CD4-positive, alpha-beta memory T cell (primary cell): ENCODE measurements at regions not wholly inside any gene's neighbourhood (a gene's known extent, or its start where the extent isn't known, plus 50 kb on each side); places are given as distances from the start of the nearest gene placed in this dataset.

Experiments
- CTCF ChIA-PET: fragments of 350-600 bp; sonication (Branson Sonifier 250); formaldehyde crosslinking; loops from one replicate; lab custom pipeline; 2021; ENCODE audit warnings: inconsistent platforms; ENCODE audit not compliant: partially characterized antibody; lab: Charles Lee
- POLR2A ChIA-PET: fragments of 350-600 bp; sonication (Branson Sonifier 250); formaldehyde crosslinking; loops from one replicate; lab custom pipeline; 2021; ENCODE audit not compliant: partially characterized antibody; lab: Charles Lee
- DNase-seq, 5 donors: peaks; one replicate each; pipeline versions ENCODE4 v3.0.0 to v3.0.0-alpha.2; 2020 to 2022; ENCODE audit warnings: mixed read lengths in 1 of 5
- H3K27ac ChIP-seq: one replicate; pipeline ENCODE4 v1.7.0; 2013; ENCODE audit warnings: low read depth, low read length
- H3K27me3 ChIP-seq: 2 replicates; pipeline ENCODE4 v1.7.0; 2013; ENCODE audit warnings: mild to moderate bottlenecking, low read length, moderate library complexity; ENCODE audit not compliant: insufficient read depth
- H3K36me3 ChIP-seq: 2 replicates; pipeline ENCODE4 v1.7.0; 2013; ENCODE audit warnings: mild to moderate bottlenecking, low read length, moderate library complexity; ENCODE audit not compliant: insufficient read depth
- H3K4me1 ChIP-seq: 2 replicates; pipeline ENCODE4 v1.7.0; 2013; ENCODE audit warnings: mild to moderate bottlenecking, low read length, moderate library complexity; ENCODE audit not compliant: insufficient read depth
- H3K4me3 ChIP-seq, 2 donors: one replicate each; pipeline ENCODE4 v1.7.0; 2013; ENCODE audit warnings: low read length in 2 of 2, mild to moderate bottlenecking in 1 of 2
- H3K9me3 ChIP-seq, 2 donors: one replicate each; pipeline ENCODE4 v1.7.0; 2013; ENCODE audit warnings: low read length in 2 of 2, control low read depth in 1 of 2; ENCODE audit not compliant: control insufficient read depth in 1 of 2
- H3K27ac Mint-ChIP-seq, 7 donors: one replicate each; pipeline ENCODE4 v1.8.0; 2020 to 2021; ENCODE audit warnings: mixed read lengths in 7 of 7, mild to moderate bottlenecking in 6 of 7, inconsistent platforms in 3 of 7, moderate library complexity in 3 of 7
- H3K27me3 Mint-ChIP-seq, 2 donors: one replicate each; pipeline ENCODE4 v1.8.0; 2020 to 2021; ENCODE audit warnings: mixed read lengths in 2 of 2
- H3K36me3 Mint-ChIP-seq, 2 donors: one replicate each; pipeline ENCODE4 v1.8.0; 2020 to 2021; ENCODE audit warnings: mixed read lengths in 2 of 2, inconsistent platforms in 1 of 2, mild to moderate bottlenecking in 1 of 2
- H3K4me1 Mint-ChIP-seq, 4 donors: one replicate each; pipeline ENCODE4 v1.8.0; 2020 to 2021; ENCODE audit warnings: mixed read lengths in 4 of 4, mild to moderate bottlenecking in 1 of 4
- H3K4me3 Mint-ChIP-seq, 8 donors: one replicate each; pipeline ENCODE4 v1.8.0; 2020 to 2021; ENCODE audit warnings: mixed read lengths in 8 of 8, mild to moderate bottlenecking in 7 of 8, moderate library complexity in 6 of 8, inconsistent platforms in 3 of 8
- H3K9me3 Mint-ChIP-seq, 8 donors: one replicate each; pipeline ENCODE4 v1.8.0; 2020 to 2021; ENCODE audit warnings: mixed read lengths in 8 of 8, mild to moderate bottlenecking in 5 of 8, inconsistent platforms in 3 of 8, moderate library complexity in 1 of 8
- intact Hi-C: fragments of 100-400 bp; cut with micrococcal nuclease; formaldehyde crosslinking; loops from one replicate; pipeline ENCODE4 v1.15.1; 2023

DNA sequence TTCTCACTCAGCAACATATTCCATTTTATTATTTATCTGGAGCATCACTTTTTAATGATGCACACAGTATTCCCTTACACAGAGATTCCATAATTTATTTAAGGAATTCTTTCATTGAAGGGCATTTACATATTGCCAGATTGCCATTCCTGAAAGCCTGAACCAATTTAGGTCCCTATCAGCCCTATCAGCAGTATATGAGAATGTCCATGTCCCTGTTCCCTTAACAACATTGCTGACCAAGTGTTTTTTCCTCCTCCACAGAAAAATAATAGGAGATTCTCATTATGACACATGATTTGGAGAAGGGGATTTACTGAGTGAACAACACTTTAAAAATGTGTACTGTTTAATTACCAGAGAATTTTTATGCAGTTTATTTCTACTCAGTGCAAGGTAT lies 90.1 kb upstream of the PHOX2B start:
- Mint-ChIP-seq H3K4me1 (peaks cover 0 to 3% (median under 1%) of the 10 kb centered on the region in 4 donors), H3K27ac (no peak overlapping the region), H3K27me3 (peaks cover 7 to 9% of the 10 kb centered on the region in 2 donors), H3K36me3 (no peaks in the 10 kb centered on the region), H3K9me3 (peaks cover 0 to 4% (median under 1%) of the 10 kb centered on the region in 8 donors), H3K4me3 (no peak overlapping the region)
- Histone ChIP-seq H3K27ac (no peak overlapping the region), H3K4me3 (no peak overlapping the region), H3K36me3 (no peaks in the 10 kb centered on the region), H3K4me1 (no peaks in the 10 kb centered on the region), H3K27me3 (no peaks in the 10 kb centered on the region), H3K9me3 (no peaks in the 10 kb centered on the region)
- CTCF ChIA-PET, result interaction anchor here (0.7 kb wide), 1 partner anchor 22 kb away, joined by 3 read pairs; no protein-coding TSS in a partner anchor
- intact Hi-C loops, result no loop called here
- POLR2A ChIA-PET, result no interaction called here
- no peak for DNase-seq

DNA sequence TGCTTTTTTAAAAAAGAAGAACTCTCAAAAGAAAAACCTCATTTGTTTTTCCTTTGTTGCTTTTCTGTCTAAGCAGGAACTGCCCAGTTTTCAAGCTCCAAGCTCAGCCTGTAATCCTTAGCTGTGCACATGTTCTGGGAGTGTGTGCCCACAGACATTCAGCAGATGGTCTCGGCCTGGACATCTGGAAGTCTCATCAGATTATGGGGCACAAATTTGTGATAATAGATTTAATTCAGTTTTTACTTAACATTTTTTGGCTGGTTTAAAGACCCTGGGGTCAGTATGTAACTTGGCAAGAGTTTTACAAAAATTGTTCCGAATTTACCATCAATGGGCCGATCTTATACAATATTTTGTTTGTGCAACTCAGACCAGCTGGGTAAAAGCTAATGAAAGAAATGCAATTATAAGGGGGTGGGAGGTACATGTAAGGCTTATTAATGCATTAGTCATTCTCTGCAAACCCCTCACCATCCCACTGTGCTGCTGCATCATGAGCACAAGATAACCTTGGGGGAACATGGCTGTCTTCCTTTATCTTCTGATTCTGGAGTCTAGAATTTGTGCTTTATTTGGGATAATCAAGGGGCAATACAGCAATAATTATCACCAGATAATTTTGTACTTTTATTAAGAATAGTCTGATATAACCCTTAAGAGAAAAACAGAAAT lies 86.9 kb upstream of the PHOX2B start:
- H3K27ac Mint-ChIP-seq, result no peak overlapping the region
- Histone ChIP-seq H3K27ac (no peak overlapping the region), H3K9me3 (no peaks in the 10 kb centered on the region), H3K27me3 (no peaks in the 10 kb centered on the region), H3K36me3 (no peaks in the 10 kb centered on the region), H3K4me1 (no peaks in the 10 kb centered on the region), H3K4me3 (no peak overlapping the region)
- CTCF ChIA-PET, result no interaction called here
- intact Hi-C loops, result no loop called here
- H3K36me3 Mint-ChIP-seq, result no peaks in the 10 kb centered on the region
- no peak for DNase-seq
- peaks cover 5 to 11% of the 10 kb centered on the region in 2 donors for H3K27me3 Mint-ChIP-seq
- peaks cover 0 to 3% (median 0%) of the 10 kb centered on the region in 8 donors for H3K9me3 Mint-ChIP-seq
- POLR2A ChIA-PET, result no interaction called here
- H3K4me3 Mint-ChIP-seq, result no peak overlapping the region
- peaks cover 0 to 3% (median under 1%) of the 10 kb centered on the region in 4 donors for H3K4me1 Mint-ChIP-seq

DNA sequence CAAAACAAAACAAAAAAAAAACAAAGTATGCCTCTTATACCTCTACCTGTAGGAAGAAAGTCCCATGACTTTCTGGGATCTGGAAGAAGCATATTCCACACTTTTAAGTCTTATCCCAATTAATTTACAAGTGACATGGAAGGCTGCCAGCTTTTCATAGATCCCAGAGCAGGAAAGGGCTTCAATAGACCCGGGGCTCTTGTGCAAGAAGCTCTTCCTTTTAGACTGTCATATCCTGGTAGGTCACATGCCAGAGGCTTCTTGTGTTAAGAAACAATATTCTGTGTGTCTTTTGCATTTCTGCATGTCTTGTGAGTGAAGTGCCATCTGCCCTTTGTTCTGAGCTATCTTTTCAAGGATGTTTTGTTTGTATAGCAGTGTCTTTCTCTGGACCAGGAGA lies 84.4 kb upstream of the PHOX2B start:
- no peak overlapping the region for H3K4me3 ChIP-seq
- H3K9me3 Mint-ChIP-seq, result peaks cover 0 to 3% (median 0%) of the 10 kb centered on the region in 8 donors
- ChIA-PET POLR2A (no interaction called here), CTCF (no interaction called here)
- no peak for DNase-seq
- H3K27me3 Mint-ChIP-seq, result peaks cover 5 to 8% of the 10 kb centered on the region in 2 donors
- H3K36me3 ChIP-seq, result no peaks in the 10 kb centered on the region
- no peak overlapping the region for H3K27ac Mint-ChIP-seq
- no peaks in the 10 kb centered on the region for H3K4me1 Mint-ChIP-seq
- no peaks in the 10 kb centered on the region for H3K36me3 Mint-ChIP-seq
- no peaks in the 10 kb centered on the region for H3K9me3 ChIP-seq
- H3K27ac ChIP-seq, result no peak overlapping the region
- intact Hi-C loops, result no loop called here
- H3K4me1 ChIP-seq, result no peaks in the 10 kb centered on the region
- H3K27me3 ChIP-seq, result no peaks in the 10 kb centered on the region
- no peak overlapping the region for H3K4me3 Mint-ChIP-seq

DNA sequence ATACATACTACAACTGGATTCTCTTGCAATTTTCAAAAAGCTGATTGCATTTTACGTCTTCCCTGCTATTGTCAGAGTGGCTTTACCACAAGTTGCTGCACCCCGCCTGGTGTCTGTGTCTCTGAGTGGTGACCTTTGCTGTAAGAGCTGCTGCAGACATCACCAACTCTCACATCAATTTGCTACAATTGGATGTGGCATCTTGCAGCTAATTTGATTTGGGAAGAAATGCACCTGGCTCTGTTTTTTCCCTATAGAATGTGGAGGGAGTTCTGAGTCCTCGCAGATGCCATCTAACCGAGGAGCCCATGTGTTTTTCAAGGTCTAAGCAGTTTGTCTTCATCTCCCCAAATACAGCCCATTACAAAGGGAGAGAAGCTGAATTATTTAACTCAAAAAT lies 73.8 kb upstream of the PHOX2B start:
- H3K36me3 Mint-ChIP-seq, result no peaks in the 10 kb centered on the region

DNA sequence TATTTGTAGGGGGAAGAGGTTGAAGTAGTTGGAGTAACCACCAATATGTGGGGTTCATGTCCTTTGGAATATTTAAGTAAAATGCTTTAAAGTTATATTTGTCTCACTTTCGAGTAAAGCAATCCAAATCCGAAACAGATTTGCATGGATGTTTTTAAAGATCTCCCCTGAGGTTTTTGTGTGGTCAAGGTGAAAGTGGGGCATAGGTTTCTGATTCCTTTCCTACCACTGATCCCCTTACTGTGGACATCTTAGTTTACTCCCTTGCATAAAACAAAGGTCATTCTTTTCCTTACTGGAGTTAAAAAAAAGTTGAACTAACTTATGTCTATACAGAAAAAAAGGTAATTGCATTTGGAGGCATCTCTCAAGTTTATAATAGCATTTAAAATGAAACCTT lies 71.9 kb upstream of the PHOX2B start:
- H3K9me3 ChIP-seq, result no peaks in the 10 kb centered on the region
- Mint-ChIP-seq H3K27me3 (peaks cover 4 to 5% of the 10 kb centered on the region in 2 donors), H3K27ac (no peak overlapping the region), H3K36me3 (no peaks in the 10 kb centered on the region), H3K4me1 (no peaks in the 10 kb centered on the region), H3K4me3 (no peak overlapping the region), H3K9me3 (no peaks in the 10 kb centered on the region)
- H3K4me3 ChIP-seq, result no peak overlapping the region
- no peaks in the 10 kb centered on the region for H3K36me3 ChIP-seq
- no peak overlapping the region for H3K27ac ChIP-seq
- no peaks in the 10 kb centered on the region for H3K27me3 ChIP-seq
- no peaks in the 10 kb centered on the region for H3K4me1 ChIP-seq
- DNase-seq, result no peak
- POLR2A ChIA-PET, result no interaction called here
- CTCF ChIA-PET, result no interaction called here
- intact Hi-C loops, result no loop called here

More for the DNA sequence above, 73.8 kb upstream of the PHOX2B start:
- no peaks in the 10 kb centered on the region for H3K9me3 Mint-ChIP-seq
- no peak overlapping the region for H3K4me3 Mint-ChIP-seq
- Histone ChIP-seq H3K9me3 (no peaks in the 10 kb centered on the region), H3K27me3 (no peaks in the 10 kb centered on the region), H3K4me1 (no peaks in the 10 kb centered on the region), H3K4me3 (no peak overlapping the region), H3K27ac (no peak overlapping the region), H3K36me3 (no peaks in the 10 kb centered on the region)
- H3K4me1 Mint-ChIP-seq, result no peaks in the 10 kb centered on the region
- ChIA-PET CTCF (no interaction called here), POLR2A (no interaction called here)
- intact Hi-C loops, result no loop called here
- peaks cover 2 to 4% of the 10 kb centered on the region in 2 donors for H3K27me3 Mint-ChIP-seq
- no peak overlapping the region for H3K27ac Mint-ChIP-seq
- no peak for DNase-seq

DNA sequence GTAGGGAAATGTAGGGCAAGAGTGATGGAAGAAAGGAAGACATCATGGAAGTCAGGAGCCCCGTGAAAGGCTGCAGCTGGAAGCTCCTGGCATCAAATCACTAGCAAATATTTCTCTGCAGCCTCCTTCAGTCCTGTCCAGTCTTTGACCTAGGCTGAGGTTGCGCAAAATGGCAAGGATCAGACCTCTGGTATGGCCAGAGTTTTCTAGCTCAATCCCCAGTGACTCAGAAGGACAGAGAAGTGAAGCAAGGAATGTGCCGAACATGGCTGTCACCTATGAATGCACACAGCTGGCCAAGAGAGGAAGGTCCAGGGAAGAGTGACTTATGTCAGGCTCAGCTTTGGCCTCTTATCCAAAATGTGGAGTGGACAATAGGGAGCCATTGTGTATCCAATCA lies 71.1 kb upstream of the PHOX2B start:
- Mint-ChIP-seq H3K27ac (no peak overlapping the region), H3K4me1 (no peaks in the 10 kb centered on the region), H3K36me3 (no peaks in the 10 kb centered on the region), H3K27me3 (peaks cover 5 to 7% of the 10 kb centered on the region in 2 donors), H3K9me3 (peaks cover 0 to 4% (median 0%) of the 10 kb centered on the region in 8 donors), H3K4me3 (no peak overlapping the region)
- ChIA-PET POLR2A (no interaction called here), CTCF (no interaction called here)
- Histone ChIP-seq H3K4me1 (no peaks in the 10 kb centered on the region), H3K4me3 (no peak overlapping the region), H3K9me3 (no peaks in the 10 kb centered on the region), H3K27me3 (no peaks in the 10 kb centered on the region), H3K36me3 (no peaks in the 10 kb centered on the region), H3K27ac (no peak overlapping the region)
- DNase-seq, result no peak
- intact Hi-C loops, result no loop called here

DNA sequence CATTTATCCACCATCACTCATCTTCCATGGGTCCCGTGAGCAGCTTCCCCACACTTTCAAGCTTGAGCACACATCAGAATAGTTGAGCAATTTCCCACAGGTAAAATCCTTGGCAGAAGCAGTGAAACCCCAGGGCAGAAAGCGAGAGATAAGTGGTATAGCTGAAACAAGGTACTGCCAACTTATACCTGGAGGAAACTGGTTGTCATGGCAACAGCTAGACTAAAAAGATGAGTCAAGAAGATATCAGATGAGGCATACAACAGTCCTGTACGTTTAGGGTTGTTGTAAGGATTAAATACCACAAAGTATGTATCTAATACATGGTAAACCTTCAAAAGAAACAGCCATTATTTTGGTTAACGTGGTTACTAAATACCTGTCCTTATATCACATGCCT lies 66.9 kb upstream of the PHOX2B start:
- CTCF ChIA-PET, result interaction anchor here (1.0 kb wide), 1 partner anchor 20 kb away, joined by 3 read pairs; no protein-coding TSS in a partner anchor
- intact Hi-C loops, result no loop called here

More for the DNA sequence above, 66.9 kb upstream of the PHOX2B start:
- no peaks in the 10 kb centered on the region for H3K27me3 ChIP-seq
- Mint-ChIP-seq H3K4me3 (no peak overlapping the region), H3K27me3 (peaks cover 6 to 10% of the 10 kb centered on the region in 2 donors), H3K27ac (no peak overlapping the region), H3K9me3 (peaks cover 0 to 18% (median 3%) of the 10 kb centered on the region in 8 donors), H3K36me3 (no peaks in the 10 kb centered on the region), H3K4me1 (no peaks in the 10 kb centered on the region)
- no peaks in the 10 kb centered on the region for H3K4me1 ChIP-seq
- H3K36me3 ChIP-seq, result no peaks in the 10 kb centered on the region
- no peak overlapping the region for H3K4me3 ChIP-seq
- H3K27ac ChIP-seq, result no peak overlapping the region
- POLR2A ChIA-PET, result no interaction called here
- no peaks in the 10 kb centered on the region for H3K9me3 ChIP-seq
- DNase-seq, result no peak
